Cardiac fibroblast (primary cell): ENCODE measurements at regions not wholly inside any gene's neighbourhood (a gene's known extent, or its start where the extent isn't known, plus 50 kb on each side); places are given as distances from the start of the nearest gene placed in this dataset.

Experiments
- DNase-seq, 2 donors: peaks; one replicate each; pipeline versions ENCODE4 v3.0.0 to v3.0.0-alpha.2; 2010; ENCODE audit warnings: low read depth in 2 of 2
- H3K4me3 ChIP-seq, 2 donors: replicated peaks in 1 of 2; 1 replicate in 1 of 2; 2 replicates in 1 of 2; pipeline ENCODE4 v1.5.1; 2011; ENCODE audit warnings: low read depth in 2 of 2, low read length in 2 of 2, mild to moderate bottlenecking in 2 of 2, moderate library complexity in 1 of 2
- TF ChIP-seq, protein P1 (sequence below): IDR thresholded peaks from one replicate; pipeline ENCODE4 v1.5.1; 2011; ENCODE audit warnings: low read depth, mild to moderate bottlenecking, low read length, inconsistent platforms

DNA sequence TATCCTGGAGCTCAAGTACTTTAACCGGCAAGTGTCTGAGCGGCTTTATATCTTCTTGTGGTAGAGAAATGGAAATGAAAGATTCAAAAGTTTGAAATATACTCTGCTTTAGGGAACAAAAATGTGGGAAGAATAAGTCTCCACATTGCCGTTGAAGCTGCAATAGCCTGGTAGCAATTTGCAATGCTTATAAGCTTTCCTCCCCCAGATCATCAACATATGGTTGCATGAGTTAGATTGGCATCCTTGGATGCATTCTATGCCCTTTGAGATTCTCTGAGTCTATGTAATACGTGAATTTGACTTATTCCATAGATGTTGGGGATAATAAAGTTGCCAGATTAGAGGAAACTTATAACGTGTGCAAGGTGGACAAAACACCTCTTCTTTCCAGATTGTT lies 86.1 kb upstream of the KCNK1 start:
- DNase-seq, result no peak
- TF ChIP-seq, protein P1, sequence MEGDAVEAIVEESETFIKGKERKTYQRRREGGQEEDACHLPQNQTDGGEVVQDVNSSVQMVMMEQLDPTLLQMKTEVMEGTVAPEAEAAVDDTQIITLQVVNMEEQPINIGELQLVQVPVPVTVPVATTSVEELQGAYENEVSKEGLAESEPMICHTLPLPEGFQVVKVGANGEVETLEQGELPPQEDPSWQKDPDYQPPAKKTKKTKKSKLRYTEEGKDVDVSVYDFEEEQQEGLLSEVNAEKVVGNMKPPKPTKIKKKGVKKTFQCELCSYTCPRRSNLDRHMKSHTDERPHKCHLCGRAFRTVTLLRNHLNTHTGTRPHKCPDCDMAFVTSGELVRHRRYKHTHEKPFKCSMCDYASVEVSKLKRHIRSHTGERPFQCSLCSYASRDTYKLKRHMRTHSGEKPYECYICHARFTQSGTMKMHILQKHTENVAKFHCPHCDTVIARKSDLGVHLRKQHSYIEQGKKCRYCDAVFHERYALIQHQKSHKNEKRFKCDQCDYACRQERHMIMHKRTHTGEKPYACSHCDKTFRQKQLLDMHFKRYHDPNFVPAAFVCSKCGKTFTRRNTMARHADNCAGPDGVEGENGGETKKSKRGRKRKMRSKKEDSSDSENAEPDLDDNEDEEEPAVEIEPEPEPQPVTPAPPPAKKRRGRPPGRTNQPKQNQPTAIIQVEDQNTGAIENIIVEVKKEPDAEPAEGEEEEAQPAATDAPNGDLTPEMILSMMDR, result no peak
- H3K4me3 ChIP-seq, result no peak overlapping the region

DNA sequence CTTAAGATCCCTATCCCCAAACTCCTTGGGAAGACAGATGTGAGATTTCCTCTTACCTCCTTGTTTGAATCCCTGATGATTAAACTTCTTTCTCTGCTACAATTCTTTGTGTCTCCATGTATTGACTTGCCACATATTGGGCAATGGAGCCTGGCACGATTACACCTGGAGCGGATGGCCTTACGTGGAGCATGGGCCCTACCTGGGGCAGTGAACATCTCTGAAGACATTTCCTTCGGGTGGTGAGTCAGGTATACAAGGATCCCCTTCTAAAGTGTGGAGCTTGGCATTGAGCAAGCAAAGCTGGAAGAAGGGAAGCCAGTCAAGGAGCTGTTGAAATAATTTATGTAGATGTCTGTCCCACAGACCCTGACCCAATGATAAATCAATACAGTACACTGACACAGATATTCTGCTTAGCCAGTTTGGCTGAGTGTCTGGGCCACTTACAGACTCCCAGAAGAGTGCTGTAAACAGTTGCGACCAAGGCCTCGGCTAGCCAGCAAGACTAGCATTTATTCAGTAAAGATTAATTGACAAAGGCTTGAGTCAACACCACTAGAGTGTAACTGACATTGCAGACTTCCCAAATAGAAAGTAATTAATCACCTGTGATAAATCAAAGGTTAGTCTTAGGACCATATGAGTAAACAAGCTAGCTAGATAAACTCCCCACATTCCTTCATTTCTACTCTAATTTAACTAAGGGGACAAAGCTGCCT lies 83.1 kb upstream of the KCNK1 start:
- TF ChIP-seq, protein P1, result no peak
- DNase-seq, result no peak
- no peak overlapping the region for H3K4me3 ChIP-seq

DNA sequence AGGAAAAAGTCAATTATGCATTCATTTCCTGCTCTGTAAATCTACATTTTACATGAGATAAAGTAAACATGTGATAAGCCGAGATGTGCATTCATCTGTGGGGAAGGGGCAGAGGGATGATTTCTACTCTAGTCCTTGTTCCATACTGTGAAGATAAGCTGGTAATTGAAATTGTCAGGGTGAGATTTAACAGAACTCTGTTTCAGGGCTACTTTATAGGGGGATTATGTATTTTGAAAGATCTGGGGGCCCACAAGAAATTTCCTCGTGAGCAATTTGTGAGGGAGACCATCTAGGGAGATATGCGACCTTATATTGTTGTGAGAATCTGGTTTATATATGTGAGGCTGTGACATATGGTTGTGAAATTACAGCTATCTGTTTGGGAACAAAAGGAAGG lies 73.1 kb upstream of the KCNK1 start:
- TF ChIP-seq, protein P1, result no peak
- H3K4me3 ChIP-seq, result no peak overlapping the region
- no peak for DNase-seq

DNA sequence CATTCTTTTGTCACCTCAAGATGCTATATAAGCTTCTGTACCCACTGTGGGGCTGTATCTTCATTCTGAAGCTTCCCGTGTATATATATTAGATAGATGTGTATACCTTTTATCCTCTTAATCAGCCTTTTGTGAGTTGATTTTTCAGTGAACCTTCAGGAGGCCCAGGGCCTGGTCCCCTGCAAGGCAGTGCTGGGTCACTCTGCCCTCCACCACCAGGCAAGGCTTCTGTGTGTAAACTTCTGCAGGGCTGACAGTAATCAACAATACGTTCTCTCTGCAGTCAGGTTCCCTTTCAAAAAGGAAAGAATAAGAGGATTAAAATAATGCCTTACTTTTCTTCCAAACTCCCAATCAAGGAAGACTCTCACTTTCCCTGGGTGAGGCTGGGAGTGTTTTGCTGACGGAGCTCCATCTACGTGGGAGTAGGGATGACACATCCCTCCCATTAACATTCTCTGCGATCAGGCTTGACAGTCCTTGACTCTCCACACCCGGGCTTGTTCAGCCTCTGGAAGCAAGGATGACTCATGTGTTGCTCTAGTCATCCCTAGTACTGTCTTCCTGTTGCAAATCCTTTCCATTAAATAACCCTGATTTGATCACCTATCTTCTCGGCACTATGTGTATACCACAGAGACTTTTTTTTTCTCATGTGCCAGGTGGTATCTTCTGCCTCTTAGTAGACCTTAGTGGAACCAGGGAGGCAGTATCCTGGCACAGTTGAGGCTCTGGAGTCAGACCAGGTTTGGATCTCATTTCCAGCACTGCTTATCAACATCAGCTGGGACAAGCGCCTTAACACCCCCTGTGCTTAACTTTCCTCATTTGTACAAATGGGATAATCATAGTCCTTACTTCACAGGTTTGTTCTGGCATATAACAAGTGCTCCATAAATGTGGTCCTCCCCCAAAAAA lies 70.3 kb upstream of the KCNK1 start:
- DNase-seq, result peak; percentile 58 to 75
- TF ChIP-seq, protein P1, result no peak
- no peak overlapping the region for H3K4me3 ChIP-seq

DNA sequence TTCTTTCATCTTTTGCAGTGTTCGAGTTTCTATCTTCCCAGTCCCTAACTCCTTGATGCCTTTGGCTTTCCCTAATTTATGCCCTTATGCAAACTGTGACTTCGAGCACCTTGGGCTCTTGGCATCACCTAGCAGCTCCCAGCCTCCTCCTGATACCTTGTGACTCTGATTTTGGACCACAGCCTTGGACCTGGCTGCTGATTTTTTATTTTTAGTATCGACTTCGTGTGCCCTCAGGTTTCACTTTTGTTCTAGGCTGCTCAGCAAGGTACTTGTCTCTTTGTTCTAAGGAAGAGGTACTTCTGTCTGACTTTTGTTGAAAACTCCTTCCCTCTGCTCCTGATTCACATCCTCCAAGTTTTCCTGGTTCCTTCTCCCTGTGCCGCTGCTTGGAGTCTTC lies 69.6 kb upstream of the KCNK1 start:
- TF ChIP-seq, protein P1, result no peak
- H3K4me3 ChIP-seq, result no peak overlapping the region
- DNase-seq, result no peak

DNA sequence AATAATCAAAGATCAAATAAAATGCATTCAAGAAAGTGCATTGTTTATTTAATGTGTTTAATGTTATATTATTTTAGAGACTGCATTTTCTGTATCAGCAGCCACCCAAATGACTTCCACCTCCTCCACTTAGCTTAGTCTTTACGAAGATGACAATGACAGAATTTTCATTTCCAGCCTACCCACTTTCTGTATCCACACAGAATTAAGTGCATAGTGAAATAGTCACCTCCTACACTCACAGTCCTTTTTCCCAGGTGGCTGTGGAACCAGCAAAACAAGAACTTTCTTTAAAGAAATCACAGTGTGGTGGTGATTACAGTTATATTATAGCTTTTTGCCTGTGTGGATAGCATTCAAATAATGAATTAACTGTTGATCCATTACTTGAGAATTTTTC lies 66.2 kb upstream of the KCNK1 start:
- no peak overlapping the region for H3K4me3 ChIP-seq
- DNase-seq, result no peak
- TF ChIP-seq, protein P1, result no peak
